ENCODE measurements at regions not wholly inside any gene's neighbourhood (a gene's known extent, or its start where the extent isn't known, plus 50 kb on each side); places are given as distances from the start of the nearest gene placed in this dataset.

GRCh38 chr18:43382641-43383403 is 105.5 kb upstream of the SYT4 start:
- TF ChIP-seq CTCF (IDR thresholded peaks at IDR 0.05) (no peak), POLR2A (IDR thresholded peaks at IDR 0.05) (no peak)
